H1 (cell line): ENCODE measurements at regions not wholly inside any gene's neighbourhood (a gene's known extent, or its start where the extent isn't known, plus 50 kb on each side); places are given as distances from the start of the nearest gene placed in this dataset.

Experiments used
- CTCF ChIA-PET: fragments of 300-600 bp; sonication (Branson Sonifier 250); formaldehyde crosslinking; loops from one replicate; lab custom pipeline; 2021; ENCODE audit not compliant: partially characterized antibody; lab: Charles Lee
- POLR2A ChIA-PET: fragments of 300-600 bp; sonication (Branson Sonifier 250); formaldehyde crosslinking; loops from one replicate; lab custom pipeline; 2021; ENCODE audit warnings: inconsistent platforms; ENCODE audit not compliant: partially characterized antibody; lab: Charles Lee
- DNase-seq, 2 experiments: peaks; one replicate each; pipeline versions ENCODE4 v3.0.0 to v3.0.0-alpha.2; 2010 to 2022; ENCODE audit warnings: low spot score in 2 of 2, low read depth in 1 of 2, mixed read lengths in 1 of 2
- FAIRE-seq: peaks from 2 replicates; lab custom pipeline; 2011; peaks lifted over from hg19 to GRCh38; lab: Jason Lieb, UNC
- H2AFZ ChIP-seq: 2 replicates; pipeline ENCODE4 v1.8.1; 2012; ENCODE audit warnings: low read length, inconsistent platforms
- H2AK5ac ChIP-seq: 2 replicates; pipeline ENCODE4 v1.6.1; 2013; ENCODE audit warnings: low read depth, low read length
- H2BK120ac ChIP-seq: replicated peaks from 2 replicates; pipeline ENCODE3; 2013; ENCODE audit warnings: low read depth, low read length, inconsistent platforms
- H2BK12ac ChIP-seq: 2 replicates; pipeline ENCODE4 v1.6.1; 2013; ENCODE audit warnings: low read depth, low read length
- H2BK15ac ChIP-seq: 2 replicates; pipeline ENCODE4 v1.6.1; 2013; ENCODE audit warnings: low read length
- H2BK20ac ChIP-seq: 2 replicates; pipeline ENCODE4 v1.6.1; 2013; ENCODE audit warnings: low read length
- H2BK5ac ChIP-seq: 2 replicates; pipeline ENCODE4 v1.6.1; 2013; ENCODE audit warnings: low read depth, low read length
- H3K14ac ChIP-seq: 2 replicates; pipeline ENCODE4 v1.6.1; 2013; ENCODE audit warnings: inconsistent platforms; ENCODE audit not compliant: insufficient read length
- H3K18ac ChIP-seq: 2 replicates; pipeline ENCODE4 v1.6.1; 2013; ENCODE audit warnings: low read length; ENCODE audit errors: extremely low read depth
- H3K23ac ChIP-seq: 2 replicates; pipeline ENCODE4 v1.6.1; 2013; ENCODE audit warnings: inconsistent platforms; ENCODE audit not compliant: insufficient read length
- H3K23me2 ChIP-seq: 2 replicates; pipeline ENCODE4 v1.6.1; 2013; ENCODE audit warnings: low read depth, low read length
- H3K27ac ChIP-seq: 2 replicates; pipeline ENCODE4 v1.6.1; 2011; ENCODE audit warnings: low read depth, low read length, inconsistent platforms
- H3K27me3 ChIP-seq, 4 experiments: replicated peaks in 1 of 4; 1 replicate in 1 of 4; 2 replicates in 3 of 4; pipeline versions ENCODE4 v1.6.1 to v1.8.1; 2011 to 2013; ENCODE audit warnings: low read length in 3 of 4, mild to moderate bottlenecking in 3 of 4, inconsistent platforms in 2 of 4, mixed read lengths in 2 of 4, moderate library complexity in 1 of 4; ENCODE audit not compliant: control insufficient read depth in 3 of 4, insufficient read depth in 3 of 4; ENCODE audit errors: extremely low read depth in 1 of 4
- H3K36me3 ChIP-seq, 4 experiments: 2 replicates each; pipeline versions ENCODE4 v1.6.1 to v1.8.1; 2011 to 2013; ENCODE audit warnings: mild to moderate bottlenecking in 4 of 4, low read length in 3 of 4, moderate library complexity in 2 of 4, control low read depth in 1 of 4, inconsistent platforms in 1 of 4; ENCODE audit not compliant: insufficient read depth in 4 of 4, control insufficient read depth in 2 of 4
- H3K4ac ChIP-seq: replicated peaks from 2 replicates; pipeline ENCODE3; 2013; ENCODE audit warnings: low read length, low read depth, mixed read lengths, inconsistent platforms; ENCODE audit not compliant: insufficient read length
- H3K4me1 ChIP-seq, 4 experiments: replicated peaks in 1 of 4; 1 replicate in 1 of 4; 2 replicates in 3 of 4; pipeline versions ENCODE4 v1.6.1 to v1.8.1; 2011 to 2013; ENCODE audit warnings: low read length in 3 of 4, inconsistent platforms in 2 of 4, mixed read lengths in 1 of 4; ENCODE audit not compliant: insufficient read depth in 4 of 4, control insufficient read depth in 3 of 4
- H3K4me2 ChIP-seq, 2 experiments: 2 replicates each; pipeline versions ENCODE4 v1.6.1 to v1.8.1; 2011 to 2013; ENCODE audit warnings: low read depth in 2 of 2, low read length in 2 of 2, control low read depth in 1 of 2, inconsistent platforms in 1 of 2, mild to moderate bottlenecking in 1 of 2; ENCODE audit not compliant: insufficient read depth in 1 of 2
- H3K4me3 ChIP-seq, 4 experiments: fragments of 200-600, 300-600 bp in 1 of 4; sonication (generic), shearing (Covaris generic), sonication (Bioruptor Twin) in 1 of 4; 2 replicates each; pipeline versions ENCODE4 v1.5.1 to v1.8.1; 2011 to 2016; ENCODE audit warnings: low read length in 4 of 4, low read depth in 3 of 4, control low read depth in 2 of 4, inconsistent platforms in 2 of 4, mild to moderate bottlenecking in 2 of 4, mixed read lengths in 1 of 4, moderate library complexity in 1 of 4; ENCODE audit not compliant: insufficient read depth in 2 of 4; ENCODE audit errors: extremely low read depth in 1 of 4
- H3K56ac ChIP-seq: replicated peaks from 2 replicates; pipeline ENCODE3; 2013; ENCODE audit warnings: low read depth, mild to moderate bottlenecking, mixed read lengths, low read length, inconsistent platforms; ENCODE audit not compliant: insufficient read length
- H3K79me1 ChIP-seq: 2 replicates; pipeline ENCODE4 v1.6.1; 2013; ENCODE audit warnings: low read depth, low read length, control low read depth
- H3K79me2 ChIP-seq, 2 experiments: 2 replicates each; pipeline versions ENCODE4 v1.6.1 to v1.8.1; 2012 to 2013; ENCODE audit warnings: low read length in 2 of 2, mild to moderate bottlenecking in 2 of 2, inconsistent platforms in 1 of 2; ENCODE audit not compliant: insufficient read depth in 2 of 2, control insufficient read depth in 1 of 2
- H3K9ac ChIP-seq, 4 experiments: replicated peaks in 1 of 4; 1 replicate in 1 of 4; 2 replicates in 3 of 4; pipeline versions ENCODE4 v1.6.1 to v1.8.1; 2011 to 2013; ENCODE audit warnings: low read depth in 3 of 4, low read length in 3 of 4, control low read depth in 2 of 4, mild to moderate bottlenecking in 2 of 4, moderate library complexity in 2 of 4, inconsistent platforms in 1 of 4; ENCODE audit errors: extremely low read depth in 1 of 4
- H3K9me3 ChIP-seq, 2 experiments: 2 replicates each; pipeline versions ENCODE4 v1.6.1 to v1.8.1; 2012 to 2013; ENCODE audit warnings: mild to moderate bottlenecking in 2 of 2, moderate library complexity in 2 of 2, control low read depth in 1 of 2, inconsistent platforms in 1 of 2, low read depth in 1 of 2, low read length in 1 of 2, mixed read lengths in 1 of 2; ENCODE audit not compliant: insufficient read depth in 2 of 2
- H4K20me1 ChIP-seq, 2 experiments: replicated peaks in 1 of 2; 2 replicates each; pipeline versions ENCODE3 to v1.8.1; 2011 to 2013; ENCODE audit warnings: inconsistent platforms in 2 of 2, low read length in 2 of 2, mild to moderate bottlenecking in 1 of 2; ENCODE audit not compliant: insufficient read depth in 2 of 2, control insufficient read depth in 1 of 2
- H4K5ac ChIP-seq: 2 replicates; pipeline ENCODE4 v1.6.1; 2013; ENCODE audit warnings: low read length, low read depth, mixed read lengths, inconsistent platforms; ENCODE audit not compliant: insufficient read length
- H4K8ac ChIP-seq: 2 replicates; pipeline ENCODE4 v1.8.0; 2013; ENCODE audit warnings: mild to moderate bottlenecking, moderate library complexity, low read length, inconsistent platforms; ENCODE audit not compliant: insufficient read depth; ENCODE audit errors: extremely low read depth
- H4K91ac ChIP-seq: replicated peaks from 2 replicates; pipeline ENCODE3; 2013; ENCODE audit warnings: low read length, mixed read lengths, inconsistent platforms; ENCODE audit not compliant: insufficient read length
- CHD1 ChIP-seq: IDR thresholded peaks from 2 replicates; pipeline ENCODE4 v1.6.1; 2012; ENCODE audit warnings: low read depth, low read length, improper control_type of control experiment
- POLR2AphosphoS5 ChIP-seq: IDR thresholded peaks from 2 replicates; pipeline ENCODE4 v1.6.1; 2011; ENCODE audit warnings: low read depth, low read length
- SAP30 ChIP-seq: fragments of 300-600 bp; sonication (generic); IDR thresholded peaks from 2 replicates; pipeline ENCODE4 v1.7.1; 2012; ENCODE audit warnings: low read length, moderate library complexity, mild to moderate bottlenecking, inconsistent platforms; ENCODE audit not compliant: insufficient read depth, insufficient replicate concordance
- SIN3A ChIP-seq, 2 experiments: IDR thresholded peaks in 1 of 2; conservative IDR thresholded peaks in 1 of 2; 2 replicates each; pipeline ENCODE4 v1.6.1; 2011 to 2012; ENCODE audit warnings: low read length in 2 of 2, improper control_type of control experiment in 1 of 2, low read depth in 1 of 2, mild to moderate bottlenecking in 1 of 2
- WGBS, 2 experiments: shearing (Covaris generic) in 1 of 2; methylation state at CpG; one replicate each; pipeline versions ENCODE4 v1.1.6 to v1.1.7; 2013 to 2015; ENCODE audit warnings: low lambda C conversion rate in 2 of 2, mixed read lengths in 2 of 2, inconsistent platforms in 1 of 2, low coverage in 1 of 2, missing lambda C conversion rate in 1 of 2; ENCODE audit not compliant: insufficient replicate concordance in 2 of 2, insufficient coverage in 1 of 2, insufficient read length in 1 of 2; ENCODE audit errors: extremely low coverage in 1 of 2, missing lambda C conversion rate in 1 of 2; 5-methylcytosine and 5-hydroxymethylcytosine counted together

DNA sequence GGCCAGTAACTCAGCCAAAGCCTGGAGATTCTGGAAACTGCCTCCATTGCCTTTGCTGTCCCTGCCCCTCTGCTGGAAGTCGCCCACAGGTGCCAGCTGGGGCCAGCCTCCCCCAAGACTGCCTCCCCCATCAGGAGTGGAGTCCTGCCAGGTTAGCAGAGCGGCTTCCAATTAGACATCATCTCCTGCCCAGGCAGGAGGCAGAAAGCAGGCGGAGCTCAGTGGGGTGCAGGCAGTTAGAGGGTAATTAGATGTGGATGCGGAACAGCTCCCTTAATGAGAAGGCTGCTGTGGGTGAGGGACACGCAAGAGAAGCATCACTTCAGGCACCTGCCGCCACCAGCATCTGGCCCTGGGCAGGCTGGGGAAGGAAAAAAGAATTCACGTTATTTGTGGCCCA is 90.9 kb upstream of the TP53I11 start:
- no peak overlapping the region for H2BK5ac ChIP-seq
- no peak overlapping the region for H2BK20ac ChIP-seq
- H4K8ac ChIP-seq = no peak overlapping the region
- TF ChIP-seq SIN3A (conservative IDR thresholded peaks at IDR 0.05 in 1 of 2, IDR thresholded peaks at IDR 0.05 in 1 of 2; ENCODE audit: low read depth in 1 of 2, low read length in 2 of 2) (no peak), POLR2AphosphoS5 (no peak), CHD1 (no peak), SAP30 (no peak)
- no peaks in the 10 kb centered on the region for H4K20me1 ChIP-seq
- H3K36me3 ChIP-seq = no peaks in the 10 kb centered on the region; a peak in 2 of 8 replicates
- no peaks in the 10 kb centered on the region; a peak in 2 of 7 replicates for H3K4me1 ChIP-seq
- 81% methylated on average over 7 of the region's 7 CpGs; no CpG with 5 or more reads in 1 of the 2 experiments for WGBS, 2 experiments
- H3K14ac ChIP-seq = no peak overlapping the region
- H3K4ac ChIP-seq = no peak overlapping the region
- H4K91ac ChIP-seq = no peak overlapping the region
- DNase-seq (no peak), FAIRE-seq (no peak)
- H3K4me3 ChIP-seq = no peak overlapping the region
- no peak overlapping the region for H4K5ac ChIP-seq
- ChIA-PET CTCF (interaction anchor here (0.8 to 4.8 kb wide), 8 partner anchors 11 to 105 kb away, joined by 3 to 23 read pairs (median 7); no protein-coding TSS in a partner anchor), POLR2A (interaction anchor here (0.9 to 1.0 kb wide), 2 partner anchors 10 to 36 kb away, joined by 3 read pairs; no protein-coding TSS in a partner anchor)
- H3K56ac ChIP-seq = no peak overlapping the region
- H2BK120ac ChIP-seq = no peak overlapping the region
- peaks cover 2 to 3% of the 10 kb centered on the region in 2 experiments; a peak in 3 of 4 replicates for H3K9me3 ChIP-seq
- no peak overlapping the region for H2AFZ ChIP-seq
- no peak overlapping the region for H3K9ac ChIP-seq
- no peaks in the 10 kb centered on the region for H3K79me1 ChIP-seq
- H3K27ac ChIP-seq = no peak overlapping the region
- H3K18ac ChIP-seq = peak overlapping the region; percentile 16; the same call in 1 of the 2 replicates
- no peaks in the 10 kb centered on the region for H3K23me2 ChIP-seq
- no peak overlapping the region for H2BK12ac ChIP-seq
- no peaks in the 10 kb centered on the region; a peak in 1 of 7 replicates for H3K27me3 ChIP-seq
- no peak overlapping the region for H3K4me2 ChIP-seq
- H3K23ac ChIP-seq = no peak overlapping the region
- no peaks in the 10 kb centered on the region for H3K79me2 ChIP-seq
- H2BK15ac ChIP-seq = no peak overlapping the region
- H2AK5ac ChIP-seq = no peak overlapping the region
